ENCODE measurements at regions not wholly inside any gene's neighbourhood (a gene's known extent, or its start where the extent isn't known, plus 50 kb on each side); places are given as distances from the start of the nearest gene placed in this dataset.

- Histone ChIP-seq H3K36me3 (ENCODE audit: control insufficient read depth in 4 of 4, insufficient read depth in 3 of 4, low read depth in 1 of 4, low read length in 3 of 4) (no peaks in the 10 kb centered on the region), H3K4me3 (ENCODE audit: low read depth in 1 of 3, low read length in 3 of 3) (no peak overlapping the region), H3K9ac (ENCODE audit: low read depth in 1 of 2, low read length in 2 of 2) (no peak overlapping the region), H3K9me3 (ENCODE audit: control insufficient read depth in 4 of 4, low read length in 3 of 4) (no peaks in the 10 kb centered on the region), H3K27me3 (ENCODE audit: control insufficient read depth in 4 of 4, insufficient read depth in 4 of 4, low read length in 3 of 4) (peaks cover 0 to 6% (median 0%) of the 10 kb centered on the region in 4 donors), H3K27ac (ENCODE audit: low read depth in 1 of 2, low read length in 2 of 2) (no peak overlapping the region), H3K4me1 (ENCODE audit: control insufficient read depth in 4 of 4, insufficient read depth in 4 of 4, low read length in 3 of 4) (no peaks in the 10 kb centered on the region)
- no peak for TF ChIP-seq YY1 (IDR thresholded peaks at IDR 0.05)
- TF ChIP-seq RAD21 (IDR thresholded peaks at IDR 0.05) = no peak
- TF ChIP-seq HNF4A (conservative IDR thresholded peaks at IDR 0.05) = no peak
- no peak for TF ChIP-seq SP1 (IDR thresholded peaks at IDR 0.05)
- TF ChIP-seq TAF1 (conservative IDR thresholded peaks at IDR 0.05) = no peak
- no peak for TF ChIP-seq HNF4G (IDR thresholded peaks at IDR 0.05)
- no peak for TF ChIP-seq RXRA (IDR thresholded peaks at IDR 0.05)
- DNase-seq (ENCODE audit: low spot score) = no peak
These were observed 87.6 kb upstream of the PAK5 start for GRCh38 chr20:9926476-9926875.

GRCh38 chr20:9926007-9926406 lies 87.1 kb upstream of the PAK5 start:
- Histone ChIP-seq H3K9me3 (ENCODE audit: control insufficient read depth in 4 of 4, low read length in 3 of 4) (no peaks in the 10 kb centered on the region), H3K27me3 (ENCODE audit: control insufficient read depth in 4 of 4, insufficient read depth in 4 of 4, low read length in 3 of 4) (peaks cover 0 to 6% (median 0%) of the 10 kb centered on the region in 4 donors), H3K27ac (ENCODE audit: low read depth in 1 of 2, low read length in 2 of 2) (no peak overlapping the region), H3K4me3 (ENCODE audit: low read depth in 1 of 3, low read length in 3 of 3) (no peak overlapping the region), H3K36me3 (ENCODE audit: control insufficient read depth in 4 of 4, insufficient read depth in 3 of 4, low read depth in 1 of 4, low read length in 3 of 4) (no peaks in the 10 kb centered on the region), H3K4me1 (ENCODE audit: control insufficient read depth in 4 of 4, insufficient read depth in 4 of 4, low read length in 3 of 4) (peaks cover 0 to 2% (median 0%) of the 10 kb centered on the region in 4 donors), H3K9ac (ENCODE audit: low read depth in 1 of 2, low read length in 2 of 2) (no peak overlapping the region)
- TF ChIP-seq NR2F2 (IDR thresholded peaks at IDR 0.05) = no peak
- TF ChIP-seq HNF4A (conservative IDR thresholded peaks at IDR 0.05) = no peak
- no peak for TF ChIP-seq TAF1 (conservative IDR thresholded peaks at IDR 0.05)
- TF ChIP-seq ATF3 (IDR thresholded peaks at IDR 0.05) = no peak
- no peak for TF ChIP-seq YY1 (IDR thresholded peaks at IDR 0.05)
- no peak for TF ChIP-seq JUND (IDR thresholded peaks at IDR 0.05)
- TF ChIP-seq FOXA1 (IDR thresholded peaks at IDR 0.05) = no peak
- no peak for TF ChIP-seq REST (IDR thresholded peaks at IDR 0.05)
- TF ChIP-seq RAD21 (IDR thresholded peaks at IDR 0.05) = no peak
- TF ChIP-seq MAX (IDR thresholded peaks at IDR 0.05) = no peak
- TF ChIP-seq CTCF (IDR thresholded peaks at IDR 0.05; ENCODE audit: low read depth, low read length, missing input control) = no peak
- no peak for TF ChIP-seq GABPA (IDR thresholded peaks at IDR 0.05 in 1 of 2, conservative IDR thresholded peaks at IDR 0.05 in 1 of 2)
- no peak for TF ChIP-seq SP1 (IDR thresholded peaks at IDR 0.05)
- no peak for TF ChIP-seq EGR1 (IDR thresholded peaks at IDR 0.05; ENCODE audit: low read depth in 2 of 2)
- no peak for TF ChIP-seq RXRA (IDR thresholded peaks at IDR 0.05)
- no peak for TF ChIP-seq ZBTB33 (IDR thresholded peaks at IDR 0.05)
- no peak for TF ChIP-seq HNF4G (IDR thresholded peaks at IDR 0.05)
- no peak for DNase-seq (ENCODE audit: low spot score)
- WGBS = 79% methylated on average over 1 of the region's 1 CpG

Data from liver (tissue), 8 donors.